Panc1 (cell line): ENCODE measurements at regions not wholly inside any gene's neighbourhood (a gene's known extent, or its start where the extent isn't known, plus 50 kb on each side); places are given as distances from the start of the nearest gene placed in this dataset.

Source experiments
- ATAC-seq: fragments of 200-7000 bp; cut with Tn5 transposase; 2 replicates; pipeline ENCODE4 v1.9.1; 2020; ENCODE audit warnings: mild to moderate bottlenecking, moderate library complexity
- BruUV-seq: library from RNA; stranded (reverse); fragments of 400-500 nt; replicated peaks from 2 replicates; lab custom pipeline; 2021; lab: Mats Ljungman, UMichigan
- CTCF ChIA-PET: fragments of 300-600 bp; sonication (Branson Sonifier 250); formaldehyde crosslinking; loops from one replicate; lab custom pipeline; 2022; ENCODE audit warnings: antibody characterized with exemption; lab: Charles Lee
- POLR2A ChIA-PET: fragments of 300-600 bp; sonication (Branson Sonifier 250); formaldehyde crosslinking; loops from one replicate; lab custom pipeline; 2022; ENCODE audit warnings: antibody characterized with exemption; lab: Charles Lee
- DNase-seq: peaks from one replicate; pipeline ENCODE4 v3.0.0-alpha.2; 2010; ENCODE audit warnings: low read depth, low spot score
- H3K27ac ChIP-seq: 2 replicates; pipeline ENCODE4 v1.5.1; 2011; ENCODE audit warnings: mild to moderate bottlenecking, low read length, inconsistent platforms
- H3K27me3 ChIP-seq: fragments of 200-500 bp; sonication (Bioruptor generic); 2 replicates; pipeline ENCODE4 v1.6.0; 2014; ENCODE audit warnings: low read length, inconsistent platforms; ENCODE audit not compliant: control insufficient read depth, insufficient read depth
- H3K36me3 ChIP-seq: fragments of 200-500 bp; sonication (Bioruptor generic); 2 replicates; pipeline ENCODE4 v1.5.1; 2014; ENCODE audit warnings: inconsistent platforms, mild to moderate bottlenecking, low read length, moderate library complexity; ENCODE audit not compliant: control insufficient read depth, insufficient read depth
- H3K4me1 ChIP-seq: 2 replicates; pipeline ENCODE4 v1.5.1; 2011; ENCODE audit warnings: inconsistent platforms, mild to moderate bottlenecking, low read length, moderate library complexity; ENCODE audit not compliant: control insufficient read depth, insufficient read depth
- H3K4me3 ChIP-seq, 2 experiments: 2 replicates each; pipeline ENCODE4 v1.5.1; 2011 to 2012; ENCODE audit warnings: low read depth in 2 of 2, low read length in 2 of 2, mild to moderate bottlenecking in 2 of 2, inconsistent platforms in 1 of 2, moderate library complexity in 1 of 2
- H3K9me3 ChIP-seq: fragments of 200-500 bp; sonication (Bioruptor generic); 2 replicates; pipeline ENCODE4 v1.5.1; 2014; ENCODE audit warnings: low read depth, mild to moderate bottlenecking, inconsistent platforms, low read length, moderate library complexity; ENCODE audit not compliant: control insufficient read depth, insufficient read depth
- CTCF ChIP-seq: fragments of 450-650 bp; IDR thresholded peaks from 2 replicates; pipeline ENCODE4 v1.5.1; 2017; ENCODE audit warnings: mild to moderate bottlenecking
- POLR2AphosphoS5 ChIP-seq: IDR thresholded peaks from 2 replicates; pipeline ENCODE4 v1.6.1; 2012; ENCODE audit warnings: mild to moderate bottlenecking, low read depth, low read length, moderate library complexity
- REST ChIP-seq, 2 experiments: IDR thresholded peaks; 2 replicates each; pipeline ENCODE4 v1.6.1; 2011 to 2012; ENCODE audit warnings: low read depth in 2 of 2, control low read depth in 1 of 2, low read length in 1 of 2, mild to moderate bottlenecking in 1 of 2, moderate library complexity in 1 of 2; ENCODE audit not compliant: insufficient read depth in 1 of 2
- SIN3A ChIP-seq: IDR thresholded peaks from 2 replicates; pipeline ENCODE4 v1.6.1; 2012; ENCODE audit warnings: low read depth, mild to moderate bottlenecking, low read length, moderate library complexity, borderline replicate concordance; ENCODE audit not compliant: insufficient read depth
- TCF7L2 ChIP-seq: IDR thresholded peaks from 2 replicates; pipeline ENCODE4 v1.6.1; 2011; ENCODE audit warnings: mild to moderate bottlenecking, low read depth, low read length, inconsistent platforms
- in situ Hi-C: cut with HindIII; loops from 2 replicates; pipeline ENCODE4 v1.10.0; 2016; ENCODE audit warnings: low sequenced_read_pairs, low pct_unique_long_range_greater_than_20kb
- intact Hi-C: fragments of 100-400 bp; cut with micrococcal nuclease; formaldehyde crosslinking; loops from one replicate; pipeline ENCODE4 v1.10.0; 2022; ENCODE audit not compliant: unreplicated experiment

- Histone ChIP-seq H3K4me3 (no peak overlapping the region), H3K27ac (no peak overlapping the region), H3K4me1 (no peaks in the 10 kb centered on the region), H3K27me3 (no peaks in the 10 kb centered on the region), H3K36me3 (no peaks in the 10 kb centered on the region), H3K9me3 (no peaks in the 10 kb centered on the region)
- intact Hi-C loops (no loop called here), in situ Hi-C loops (no loop called here)
- DNase-seq (no peak), ATAC-seq (no peak)
- CTCF ChIA-PET = no interaction called here
- BruUV-seq = no TSS peak
- TF ChIP-seq REST (IDR thresholded peaks at IDR 0.05; ENCODE audit: insufficient read depth in 1 of 2, low read depth in 2 of 2, low read length in 1 of 2) (no peak), CTCF (no peak), TCF7L2 (no peak), SIN3A (no peak), POLR2AphosphoS5 (no peak)
- POLR2A ChIA-PET = no interaction called here
Measured at GRCh38 chr4:161188578-161188977, 975.2 kb downstream of the FSTL5 start.

- in situ Hi-C loops = no loop called here
- intact Hi-C loops = no loop called here
- DNase-seq (no peak), ATAC-seq (no peak)
- TF ChIP-seq TCF7L2 (no peak), POLR2AphosphoS5 (no peak), CTCF (no peak), SIN3A (no peak), REST (IDR thresholded peaks at IDR 0.05; ENCODE audit: insufficient read depth in 1 of 2, low read depth in 2 of 2, low read length in 1 of 2) (no peak)
- no peaks in the 10 kb centered on the region for H3K4me1 ChIP-seq
- H3K27me3 ChIP-seq = no peaks in the 10 kb centered on the region
- H3K27ac ChIP-seq = no peak overlapping the region
- POLR2A ChIA-PET = no interaction called here
- H3K9me3 ChIP-seq = no peaks in the 10 kb centered on the region
- H3K4me3 ChIP-seq = no peak overlapping the region
- CTCF ChIA-PET = no interaction called here
- no TSS peak for BruUV-seq
- H3K36me3 ChIP-seq = no peaks in the 10 kb centered on the region
Measured at GRCh38 chr4:161187569-161187968, 976.2 kb downstream of the FSTL5 start.
